ENCODE measurements at regions not wholly inside any gene's neighbourhood (a gene's known extent, or its start where the extent isn't known, plus 50 kb on each side); places are given as distances from the start of the nearest gene placed in this dataset.

DNA sequence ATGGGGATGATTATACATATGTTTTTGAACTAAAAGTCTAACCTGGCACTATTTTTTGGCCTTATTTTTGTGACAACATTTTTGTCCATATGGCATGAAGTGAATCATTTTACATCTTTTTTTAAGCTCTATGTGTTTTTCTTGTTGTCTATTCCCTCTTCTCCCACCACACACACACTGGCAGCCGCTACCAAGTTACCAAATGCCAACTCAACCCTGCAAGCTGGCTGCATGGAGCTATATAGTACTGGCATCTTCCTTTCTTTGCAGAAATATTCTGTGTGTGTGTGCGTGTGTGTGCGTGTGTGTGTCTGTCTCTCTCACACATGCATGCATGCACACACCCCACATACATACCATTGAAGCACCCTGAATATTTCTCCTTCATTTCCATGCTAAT, 278.9 kb upstream of the SOX5 start (continued):
- TF ChIP-seq, protein P1, sequence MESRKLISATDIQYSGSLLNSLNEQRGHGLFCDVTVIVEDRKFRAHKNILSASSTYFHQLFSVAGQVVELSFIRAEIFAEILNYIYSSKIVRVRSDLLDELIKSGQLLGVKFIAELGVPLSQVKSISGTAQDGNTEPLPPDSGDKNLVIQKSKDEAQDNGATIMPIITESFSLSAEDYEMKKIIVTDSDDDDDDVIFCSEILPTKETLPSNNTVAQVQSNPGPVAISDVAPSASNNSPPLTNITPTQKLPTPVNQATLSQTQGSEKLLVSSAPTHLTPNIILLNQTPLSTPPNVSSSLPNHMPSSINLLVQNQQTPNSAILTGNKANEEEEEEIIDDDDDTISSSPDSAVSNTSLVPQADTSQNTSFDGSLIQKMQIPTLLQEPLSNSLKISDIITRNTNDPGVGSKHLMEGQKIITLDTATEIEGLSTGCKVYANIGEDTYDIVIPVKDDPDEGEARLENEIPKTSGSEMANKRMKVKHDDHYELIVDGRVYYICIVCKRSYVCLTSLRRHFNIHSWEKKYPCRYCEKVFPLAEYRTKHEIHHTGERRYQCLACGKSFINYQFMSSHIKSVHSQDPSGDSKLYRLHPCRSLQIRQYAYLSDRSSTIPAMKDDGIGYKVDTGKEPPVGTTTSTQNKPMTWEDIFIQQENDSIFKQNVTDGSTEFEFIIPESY (IDR thresholded peaks at IDR 0.05; ENCODE audit: extremely low read depth, insufficient replicate concordance, low read length), result no peak
- TF ChIP-seq, protein P2, sequence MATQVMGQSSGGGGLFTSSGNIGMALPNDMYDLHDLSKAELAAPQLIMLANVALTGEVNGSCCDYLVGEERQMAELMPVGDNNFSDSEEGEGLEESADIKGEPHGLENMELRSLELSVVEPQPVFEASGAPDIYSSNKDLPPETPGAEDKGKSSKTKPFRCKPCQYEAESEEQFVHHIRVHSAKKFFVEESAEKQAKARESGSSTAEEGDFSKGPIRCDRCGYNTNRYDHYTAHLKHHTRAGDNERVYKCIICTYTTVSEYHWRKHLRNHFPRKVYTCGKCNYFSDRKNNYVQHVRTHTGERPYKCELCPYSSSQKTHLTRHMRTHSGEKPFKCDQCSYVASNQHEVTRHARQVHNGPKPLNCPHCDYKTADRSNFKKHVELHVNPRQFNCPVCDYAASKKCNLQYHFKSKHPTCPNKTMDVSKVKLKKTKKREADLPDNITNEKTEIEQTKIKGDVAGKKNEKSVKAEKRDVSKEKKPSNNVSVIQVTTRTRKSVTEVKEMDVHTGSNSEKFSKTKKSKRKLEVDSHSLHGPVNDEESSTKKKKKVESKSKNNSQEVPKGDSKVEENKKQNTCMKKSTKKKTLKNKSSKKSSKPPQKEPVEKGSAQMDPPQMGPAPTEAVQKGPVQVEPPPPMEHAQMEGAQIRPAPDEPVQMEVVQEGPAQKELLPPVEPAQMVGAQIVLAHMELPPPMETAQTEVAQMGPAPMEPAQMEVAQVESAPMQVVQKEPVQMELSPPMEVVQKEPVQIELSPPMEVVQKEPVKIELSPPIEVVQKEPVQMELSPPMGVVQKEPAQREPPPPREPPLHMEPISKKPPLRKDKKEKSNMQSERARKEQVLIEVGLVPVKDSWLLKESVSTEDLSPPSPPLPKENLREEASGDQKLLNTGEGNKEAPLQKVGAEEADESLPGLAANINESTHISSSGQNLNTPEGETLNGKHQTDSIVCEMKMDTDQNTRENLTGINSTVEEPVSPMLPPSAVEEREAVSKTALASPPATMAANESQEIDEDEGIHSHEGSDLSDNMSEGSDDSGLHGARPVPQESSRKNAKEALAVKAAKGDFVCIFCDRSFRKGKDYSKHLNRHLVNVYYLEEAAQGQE (IDR thresholded peaks at IDR 0.05; ENCODE audit: low read depth), result no peak

GRCh38 chr12:24227551-24227950, 278.1 kb upstream of the SOX5 start:
- Histone ChIP-seq H3K79me2 (ENCODE audit: insufficient read depth, low read length) (no peaks in the 10 kb centered on the region), H3K9me3 (ENCODE audit: control insufficient read depth in 1 of 2, insufficient read depth in 1 of 2, low read depth in 1 of 2, low read length in 2 of 2) (peaks cover 19 to 20% of the 10 kb centered on the region in 2 experiments), H3K4me3 (replicated peaks in 1 of 2; ENCODE audit: low read depth in 1 of 2, low read length in 2 of 2) (no peak overlapping the region), H3K9me2 (ENCODE audit: insufficient read depth) (no peaks in the 10 kb centered on the region), H3K27ac (ENCODE audit: low read depth, low read length) (no peak overlapping the region), H4K20me1 (ENCODE audit: insufficient read depth) (no peaks in the 10 kb centered on the region), H3K9ac (ENCODE audit: low read length) (no peak overlapping the region), H3K36me3 (ENCODE audit: control insufficient read depth in 1 of 2, insufficient read depth in 2 of 2, low read length in 2 of 2) (no peaks in the 10 kb centered on the region), H3K27me3 (ENCODE audit: insufficient read depth, low read length) (no peaks in the 10 kb centered on the region), H2AFZ (ENCODE audit: low read depth, low read length, poor library complexity, severe bottlenecking) (no peak overlapping the region), H3K4me1 (ENCODE audit: control insufficient read depth in 1 of 2, insufficient read depth in 2 of 2, low read length in 2 of 2) (no peaks in the 10 kb centered on the region), H3K4me2 (ENCODE audit: low read length) (no peak overlapping the region)
- ATAC-seq (no peak), DNase-seq (ENCODE audit: low read depth, low spot score) (no peak)
- no TSS peak for BruUV-seq (replicated peaks)
- RAD21 ChIA-PET (ENCODE audit: low non-redundant PET in 1 of 2, low total read pairs in 2 of 2, uncharacterized antibody in 2 of 2, unreplicated experiment in 2 of 2), result no interaction called here
- POLR2A ChIA-PET, result no interaction called here
- CTCF ChIA-PET, result no interaction called here
- intact Hi-C loops (cut with micrococcal nuclease), result no loop called here
- TF ChIP-seq CEBPB (IDR thresholded peaks at IDR 0.05; ENCODE audit: low read depth), result no peak
- TF ChIP-seq JUND (IDR thresholded peaks at IDR 0.05), result no peak
- no peak for TF ChIP-seq EZH2phosphoT487 (IDR thresholded peaks at IDR 0.05; ENCODE audit: borderline replicate concordance)
- no peak for TF ChIP-seq ELF1 (IDR thresholded peaks at IDR 0.05; ENCODE audit: borderline replicate concordance, low read depth)
- no peak for TF ChIP-seq MAX (IDR thresholded peaks at IDR 0.05)
- TF ChIP-seq ATF3 (IDR thresholded peaks at IDR 0.05), result no peak
- no peak for TF ChIP-seq YY1 (IDR thresholded peaks at IDR 0.05; ENCODE audit: extremely low read depth, insufficient replicate concordance, low read depth, low read length)
- TF ChIP-seq CBX3 (IDR thresholded peaks at IDR 0.05; ENCODE audit: low read depth), result no peak
- TF ChIP-seq RAD21 (IDR thresholded peaks at IDR 0.05; ENCODE audit: low read depth), result no peak
- no peak for TF ChIP-seq TCF7L2 (IDR thresholded peaks at IDR 0.05; ENCODE audit: borderline replicate concordance, extremely low read depth, insufficient read depth, insufficient read length)
- TF ChIP-seq, protein P3, sequence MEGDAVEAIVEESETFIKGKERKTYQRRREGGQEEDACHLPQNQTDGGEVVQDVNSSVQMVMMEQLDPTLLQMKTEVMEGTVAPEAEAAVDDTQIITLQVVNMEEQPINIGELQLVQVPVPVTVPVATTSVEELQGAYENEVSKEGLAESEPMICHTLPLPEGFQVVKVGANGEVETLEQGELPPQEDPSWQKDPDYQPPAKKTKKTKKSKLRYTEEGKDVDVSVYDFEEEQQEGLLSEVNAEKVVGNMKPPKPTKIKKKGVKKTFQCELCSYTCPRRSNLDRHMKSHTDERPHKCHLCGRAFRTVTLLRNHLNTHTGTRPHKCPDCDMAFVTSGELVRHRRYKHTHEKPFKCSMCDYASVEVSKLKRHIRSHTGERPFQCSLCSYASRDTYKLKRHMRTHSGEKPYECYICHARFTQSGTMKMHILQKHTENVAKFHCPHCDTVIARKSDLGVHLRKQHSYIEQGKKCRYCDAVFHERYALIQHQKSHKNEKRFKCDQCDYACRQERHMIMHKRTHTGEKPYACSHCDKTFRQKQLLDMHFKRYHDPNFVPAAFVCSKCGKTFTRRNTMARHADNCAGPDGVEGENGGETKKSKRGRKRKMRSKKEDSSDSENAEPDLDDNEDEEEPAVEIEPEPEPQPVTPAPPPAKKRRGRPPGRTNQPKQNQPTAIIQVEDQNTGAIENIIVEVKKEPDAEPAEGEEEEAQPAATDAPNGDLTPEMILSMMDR (IDR thresholded peaks at IDR 0.05 in 2 of 3, conservative IDR thresholded peaks at IDR 0.05 in 1 of 3; ENCODE audit: borderline replicate concordance in 1 of 3, insufficient read depth in 1 of 3, low read depth in 2 of 3, low read length in 2 of 3), result no peak
- TF ChIP-seq, protein P1 (IDR thresholded peaks at IDR 0.05; ENCODE audit: extremely low read depth, insufficient replicate concordance, low read length), result no peak
- TF ChIP-seq EZH2 (IDR thresholded peaks at IDR 0.05), result no peak
- no peak for TF ChIP-seq POLR2A (IDR thresholded peaks at IDR 0.05; ENCODE audit: borderline replicate concordance, extremely low read depth, insufficient read depth, insufficient read length)

All from HCT116 (cell line).